MM.1S (cell line): ENCODE measurements at regions not wholly inside any gene's neighbourhood (a gene's known extent, or its start where the extent isn't known, plus 50 kb on each side); places are given as distances from the start of the nearest gene placed in this dataset.

Experiments used
- DNase-seq: peaks from one replicate; pipeline ENCODE4 v3.0.0-alpha.2; 2015
- H2AFZ ChIP-seq: fragments of 300-600 bp; sonication (generic); 2 replicates; pipeline ENCODE4 v1.6.0; 2016; ENCODE audit warnings: antibody characterized with exemption, low read length
- H3F3A ChIP-seq: fragments of 300-600 bp; sonication (generic); 2 replicates; pipeline ENCODE4 v1.6.1; 2016; ENCODE audit warnings: mild to moderate bottlenecking, antibody characterized with exemption, low read length, moderate library complexity, mixed read lengths; ENCODE audit not compliant: insufficient read depth
- H3K27ac ChIP-seq: fragments of 300-600 bp; sonication (generic); 2 replicates; pipeline ENCODE4 v1.5.1; 2016; ENCODE audit warnings: mild to moderate bottlenecking, low read length
- H3K27me3 ChIP-seq: fragments of 300-600 bp; sonication (generic); replicated peaks from 2 replicates; pipeline ENCODE4 v1.6.0; 2016; ENCODE audit warnings: low read length; ENCODE audit not compliant: insufficient read depth
- H3K36me3 ChIP-seq: fragments of 300-600 bp; sonication (generic); replicated peaks from 2 replicates; pipeline ENCODE4 v1.6.1; 2016; ENCODE audit warnings: mild to moderate bottlenecking, low read length, mixed read lengths; ENCODE audit not compliant: insufficient read depth
- H3K4me1 ChIP-seq: fragments of 300-600 bp; sonication (generic); 2 replicates; pipeline ENCODE4 v1.6.1; 2016; ENCODE audit warnings: low read length, mixed read lengths
- H3K4me2 ChIP-seq: fragments of 300-600 bp; sonication (generic); 2 replicates; pipeline ENCODE4 v1.6.0; 2016; ENCODE audit warnings: low read depth, low read length
- H3K4me3 ChIP-seq: fragments of 300-600 bp; sonication (generic); 2 replicates; pipeline ENCODE4 v1.5.1; 2016; ENCODE audit warnings: low read length, mixed read lengths
- H3K79me2 ChIP-seq: fragments of 300-600 bp; sonication (generic); 2 replicates; pipeline ENCODE4 v1.6.1; 2016; ENCODE audit warnings: mixed run types, low read length, mixed read lengths
- H3K9ac ChIP-seq: fragments of 300-600 bp; sonication (generic); 2 replicates; pipeline ENCODE4 v1.6.1; 2016; ENCODE audit warnings: low read length, mixed read lengths
- H3K9me2 ChIP-seq: fragments of 300-600 bp; sonication (generic); replicated peaks from 2 replicates; pipeline ENCODE4 v1.6.1; 2016; ENCODE audit warnings: mild to moderate bottlenecking, low read length, mixed read lengths; ENCODE audit not compliant: insufficient read depth
- H3K9me3 ChIP-seq: fragments of 300-600 bp; sonication (generic); replicated peaks from 2 replicates; pipeline ENCODE4 v1.6.1; 2016; ENCODE audit warnings: mild to moderate bottlenecking, low read length, mixed read lengths; ENCODE audit not compliant: insufficient read depth
- H4K20me1 ChIP-seq: fragments of 300-600 bp; sonication (generic); 2 replicates; pipeline ENCODE4 v1.6.1; 2016; ENCODE audit warnings: mild to moderate bottlenecking, low read length, moderate library complexity, mixed read lengths; ENCODE audit not compliant: insufficient read depth
- CTCF ChIP-seq: fragments of 300-600 bp; sonication (generic); IDR thresholded peaks from 2 replicates; pipeline ENCODE4 v1.5.1; 2016; ENCODE audit warnings: antibody characterized with exemption, low read length, mixed read lengths
- EZH2 ChIP-seq: fragments of 300-600 bp; sonication (generic); optimal IDR thresholded peaks from 2 replicates; pipeline ENCODE3; 2017; ENCODE audit warnings: low read depth, mild to moderate bottlenecking, antibody characterized with exemption, low read length, mixed read lengths
- EZH2phosphoT487 ChIP-seq: fragments of 300-600 bp; sonication (generic); IDR thresholded peaks from 2 replicates; pipeline ENCODE4 v1.6.1; 2018; ENCODE audit warnings: antibody characterized with exemption, low read length

GRCh38 chr10:4633776-4634175, 192.2 kb upstream of the AKR1E2 start:
- Histone ChIP-seq H3K36me3 (no peaks in the 10 kb centered on the region), H3K9ac (no peak overlapping the region), H3K4me3 (no peak overlapping the region), H4K20me1 (no peaks in the 10 kb centered on the region), H3K9me2 (no peaks in the 10 kb centered on the region), H3K4me1 (no peaks in the 10 kb centered on the region), H3K27me3 (no peaks in the 10 kb centered on the region), H3K4me2 (no peak overlapping the region), H2AFZ (no peak overlapping the region), H3K27ac (no peak overlapping the region), H3K9me3 (no peaks in the 10 kb centered on the region), H3K79me2 (no peaks in the 10 kb centered on the region), H3F3A (no peaks in the 10 kb centered on the region)
- no peak for DNase-seq
- TF ChIP-seq EZH2: no peak
- no peak for TF ChIP-seq EZH2phosphoT487
- no peak for TF ChIP-seq CTCF

DNA sequence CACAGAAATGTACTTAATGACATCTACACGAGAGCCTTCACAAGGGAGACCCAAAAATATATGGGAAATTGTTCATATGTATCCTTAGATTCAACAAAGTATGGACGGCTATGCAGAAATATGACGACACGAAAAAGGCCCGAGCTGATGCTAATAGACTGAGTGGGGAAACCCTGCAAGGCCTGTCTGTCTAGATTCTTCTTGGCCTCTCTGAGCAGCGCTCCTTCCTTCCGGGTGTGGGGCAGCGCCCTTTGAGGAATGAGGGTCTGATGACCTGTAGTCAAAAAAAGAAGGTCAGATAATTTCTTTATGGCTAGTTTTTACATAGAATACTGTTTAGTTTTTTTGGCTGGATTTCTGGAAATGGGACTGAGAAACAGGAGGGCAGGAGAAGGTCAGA, 192.8 kb upstream of the AKR1E2 start:
- no peaks in the 10 kb centered on the region for H3K36me3 ChIP-seq
- no peaks in the 10 kb centered on the region for H3K27me3 ChIP-seq
- no peak overlapping the region for H3K27ac ChIP-seq
- no peak overlapping the region for H3K4me2 ChIP-seq
- no peaks in the 10 kb centered on the region for H4K20me1 ChIP-seq
- no peaks in the 10 kb centered on the region for H3K9me3 ChIP-seq
- no peak for DNase-seq
- no peak overlapping the region for H3K9ac ChIP-seq
- H3K4me1 ChIP-seq: no peaks in the 10 kb centered on the region
- no peaks in the 10 kb centered on the region for H3K79me2 ChIP-seq
- H3K9me2 ChIP-seq: no peaks in the 10 kb centered on the region
- H2AFZ ChIP-seq: no peak overlapping the region
- no peak overlapping the region for H3K4me3 ChIP-seq
- no peaks in the 10 kb centered on the region for H3F3A ChIP-seq
- TF ChIP-seq CTCF: no peak
- TF ChIP-seq EZH2: no peak
- no peak for TF ChIP-seq EZH2phosphoT487

GRCh38 chr10:4632757-4633156, 193.2 kb upstream of the AKR1E2 start:
- DNase-seq: no peak
- H3K27ac ChIP-seq: no peak overlapping the region

DNA sequence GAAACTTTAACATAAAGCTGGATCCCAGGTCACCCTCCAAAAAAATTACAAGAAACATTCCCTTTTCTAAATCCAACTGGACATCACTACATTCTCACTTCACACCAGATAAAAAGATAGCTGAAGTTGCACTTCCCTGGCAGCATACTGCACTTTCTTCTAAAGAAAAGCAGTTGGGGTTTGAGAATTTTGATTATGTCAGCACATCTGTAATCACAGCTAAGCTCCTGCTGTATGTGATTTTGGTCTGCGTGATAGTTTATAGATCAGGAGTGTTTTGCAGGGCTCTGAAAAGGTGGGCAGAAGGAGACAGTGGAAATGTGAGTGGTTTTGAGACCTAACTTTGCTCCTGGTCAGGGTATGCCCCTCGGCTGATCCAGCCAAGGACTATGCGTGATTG, 199.1 kb upstream of the AKR1E2 start:
- Histone ChIP-seq H3K79me2 (no peaks in the 10 kb centered on the region), H3F3A (no peaks in the 10 kb centered on the region), H4K20me1 (no peaks in the 10 kb centered on the region), H3K4me2 (no peak overlapping the region), H3K9me3 (no peaks in the 10 kb centered on the region), H3K36me3 (no peaks in the 10 kb centered on the region), H3K27me3 (no peaks in the 10 kb centered on the region), H3K4me3 (no peak overlapping the region), H3K27ac (no peak overlapping the region), H3K4me1 (0 out of 2 replicates have a peak, but pooled peaks cover 3% of the 10 kb centered on the region), H3K9me2 (no peaks in the 10 kb centered on the region), H3K9ac (no peak overlapping the region), H2AFZ (no peak overlapping the region)
- TF ChIP-seq CTCF (no peak), EZH2phosphoT487 (no peak), EZH2 (no peak)
- DNase-seq: no peak

More at GRCh38 chr10:4632757-4633156, 193.2 kb upstream of the AKR1E2 start:
- Histone ChIP-seq H3F3A (no peaks in the 10 kb centered on the region), H3K4me3 (no peak overlapping the region), H2AFZ (no peak overlapping the region), H3K9me2 (no peaks in the 10 kb centered on the region), H3K9ac (no peak overlapping the region), H3K4me1 (no peaks in the 10 kb centered on the region), H4K20me1 (no peaks in the 10 kb centered on the region), H3K36me3 (no peaks in the 10 kb centered on the region), H3K9me3 (no peaks in the 10 kb centered on the region), H3K27me3 (no peaks in the 10 kb centered on the region), H3K79me2 (no peaks in the 10 kb centered on the region), H3K4me2 (no peak overlapping the region)
- no peak for TF ChIP-seq EZH2phosphoT487
